ENCODE measurements at regions not wholly inside any gene's neighbourhood (a gene's known extent, or its start where the extent isn't known, plus 50 kb on each side); places are given as distances from the start of the nearest gene placed in this dataset.

GRCh38 chr1:232484856-232485255, 145.1 kb downstream of the SIPA1L2 start:
- Histone ChIP-seq H4K5ac (ENCODE audit: insufficient read length, low read depth, low read length) (no peak overlapping the region), H3K23ac (ENCODE audit: insufficient read length, low read depth, low read length) (no peak overlapping the region), H3K4me1 (ENCODE audit: insufficient read depth, low read length) (no peaks in the 10 kb centered on the region), H3K9me3 (ENCODE audit: control insufficient read depth, low read depth, low read length) (no peaks in the 10 kb centered on the region), H2AK5ac (ENCODE audit: insufficient read length, low read length) (no peak overlapping the region), H3K27me3 (ENCODE audit: insufficient read depth, low read length) (no peaks in the 10 kb centered on the region; the same call in 1 of the 2 replicates), H2BK5ac (ENCODE audit: insufficient read length, low read length) (no peak overlapping the region), H2BK12ac (ENCODE audit: insufficient read length, low read depth, low read length) (no peak overlapping the region), H3K4me2 (ENCODE audit: insufficient read depth, insufficient read length, low read length) (no peak overlapping the region), H3K56ac (ENCODE audit: insufficient read length, low read depth, low read length) (no peak overlapping the region), H2BK20ac (ENCODE audit: low read depth, low read length, poor library complexity, severe bottlenecking) (no peak overlapping the region), H4K20me1 (ENCODE audit: control insufficient read depth, insufficient read depth, insufficient read length) (no peaks in the 10 kb centered on the region), H3T11ph (ENCODE audit: low read length) (no peak overlapping the region), H4K8ac (replicated peaks; ENCODE audit: insufficient read length, low read depth, low read length) (no peak overlapping the region), H2BK120ac (ENCODE audit: low read depth, low read length, poor library complexity, severe bottlenecking) (no peak overlapping the region), H3K14ac (ENCODE audit: insufficient read depth, low read length) (no peak overlapping the region), H2AFZ (ENCODE audit: low read length) (no peak overlapping the region), H3K4ac (ENCODE audit: low read depth, low read length) (no peak overlapping the region), H3K27ac (ENCODE audit: insufficient read length, low read depth, low read length) (no peak overlapping the region), H3K9ac (ENCODE audit: extremely low read depth, insufficient read length, low read length) (no peak overlapping the region), H3K79me2 (ENCODE audit: insufficient read depth, low read length) (no peaks in the 10 kb centered on the region), H3K18ac (ENCODE audit: insufficient read length, low read depth, low read length) (no peak overlapping the region), H2BK15ac (ENCODE audit: low read depth, low read length) (no peak overlapping the region), H3K23me2 (ENCODE audit: insufficient read length, low read depth, low read length, poor library complexity, severe bottlenecking) (no peaks in the 10 kb centered on the region), H4K91ac (ENCODE audit: insufficient read length, low read depth, low read length) (no peak overlapping the region), H3K79me1 (ENCODE audit: insufficient read depth, low read depth, low read length, poor library complexity, severe bottlenecking) (no peaks in the 10 kb centered on the region)
- Mint-ChIP-seq H3K9me3 (no peaks in the 10 kb centered on the region), H3K36me3 (ENCODE audit: insufficient read depth in 1 of 3, low read depth in 3 of 3) (no peaks in the 10 kb centered on the region), H3K27me3 (ENCODE audit: low read depth) (no peaks in the 10 kb centered on the region), H3K4me1 (peaks cover 0 to 6% of the 10 kb centered on the region in 2 experiments; a peak in 3 of 4 replicates), H3K27ac (no peak overlapping the region), H3K4me3 (no peak overlapping the region)
- WGBS (ENCODE audit: extremely low coverage, insufficient read length, low lambda C conversion rate) = no CpG with 5 or more reads among the region's 3 CpGs
- no peak for TF ChIP-seq CTCF (conservative IDR thresholded peaks at IDR 0.05)
- no peak for DNase-seq
